ENCODE measurements at regions not wholly inside any gene's neighbourhood (a gene's known extent, or its start where the extent isn't known, plus 50 kb on each side); places are given as distances from the start of the nearest gene placed in this dataset.

DNA sequence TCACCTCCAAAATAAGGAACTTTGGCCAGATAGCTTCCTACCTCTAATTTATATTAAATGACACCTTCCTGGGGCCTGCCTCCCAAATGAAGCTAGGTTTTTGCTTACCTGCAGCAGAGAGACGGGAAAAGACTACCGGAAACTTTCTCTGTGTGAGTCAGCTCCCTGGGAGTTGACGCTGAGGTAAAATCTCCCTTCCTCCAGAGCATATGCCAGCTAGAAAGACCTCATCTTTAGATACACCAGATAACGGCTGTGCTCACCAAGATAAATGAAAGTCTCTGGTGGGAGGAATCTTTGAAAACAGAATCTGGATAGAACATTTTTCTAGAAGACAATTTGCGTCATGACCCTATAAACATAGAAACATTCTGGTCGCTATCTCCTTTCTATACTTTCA, 99.7 kb upstream of the RFX8 start:
- TF ChIP-seq, protein P1, sequence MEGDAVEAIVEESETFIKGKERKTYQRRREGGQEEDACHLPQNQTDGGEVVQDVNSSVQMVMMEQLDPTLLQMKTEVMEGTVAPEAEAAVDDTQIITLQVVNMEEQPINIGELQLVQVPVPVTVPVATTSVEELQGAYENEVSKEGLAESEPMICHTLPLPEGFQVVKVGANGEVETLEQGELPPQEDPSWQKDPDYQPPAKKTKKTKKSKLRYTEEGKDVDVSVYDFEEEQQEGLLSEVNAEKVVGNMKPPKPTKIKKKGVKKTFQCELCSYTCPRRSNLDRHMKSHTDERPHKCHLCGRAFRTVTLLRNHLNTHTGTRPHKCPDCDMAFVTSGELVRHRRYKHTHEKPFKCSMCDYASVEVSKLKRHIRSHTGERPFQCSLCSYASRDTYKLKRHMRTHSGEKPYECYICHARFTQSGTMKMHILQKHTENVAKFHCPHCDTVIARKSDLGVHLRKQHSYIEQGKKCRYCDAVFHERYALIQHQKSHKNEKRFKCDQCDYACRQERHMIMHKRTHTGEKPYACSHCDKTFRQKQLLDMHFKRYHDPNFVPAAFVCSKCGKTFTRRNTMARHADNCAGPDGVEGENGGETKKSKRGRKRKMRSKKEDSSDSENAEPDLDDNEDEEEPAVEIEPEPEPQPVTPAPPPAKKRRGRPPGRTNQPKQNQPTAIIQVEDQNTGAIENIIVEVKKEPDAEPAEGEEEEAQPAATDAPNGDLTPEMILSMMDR (IDR thresholded peaks at IDR 0.05) = no peak
- no peak for TF ChIP-seq POLR2A (IDR thresholded peaks at IDR 0.05)

Data from transverse colon (tissue), 3 donors.